ENCODE measurements at regions not wholly inside any gene's neighbourhood (a gene's known extent, or its start where the extent isn't known, plus 50 kb on each side); places are given as distances from the start of the nearest gene placed in this dataset.

GRCh38 chr3:134094491-134094890, 64.8 kb upstream of the SLCO2A1 start:
- ChIA-PET POLR2A (no interaction called here), CTCF (no interaction called here), SMC1A (ENCODE audit: uncharacterized antibody, unreplicated experiment) (no interaction called here), RAD21 (ENCODE audit: unreplicated experiment) (no interaction called here)
- Histone ChIP-seq H3K27me3 (replicated peaks in 1 of 2; ENCODE audit: control insufficient read depth in 2 of 2, insufficient read depth in 2 of 2, low read length in 1 of 2) (no peaks in the 10 kb centered on the region), H2AFZ (ENCODE audit: control insufficient read depth, low read depth, low read length) (no peak overlapping the region), H3K9me3 (replicated peaks; ENCODE audit: control insufficient read depth, insufficient read depth, low read length) (no peaks in the 10 kb centered on the region), H4K20me1 (ENCODE audit: control insufficient read depth, insufficient read depth) (no peaks in the 10 kb centered on the region), H3K9ac (ENCODE audit: control insufficient read depth, insufficient read depth, low read length) (no peak overlapping the region), H3K27ac (ENCODE audit: control insufficient read depth, insufficient read depth) (no peak overlapping the region), H3K4me2 (ENCODE audit: control insufficient read depth, insufficient read depth) (no peak overlapping the region), H3K4me1 (ENCODE audit: control insufficient read depth, insufficient read depth, low read length) (no peaks in the 10 kb centered on the region), H3K36me3 (ENCODE audit: control insufficient read depth in 2 of 2, insufficient read depth in 2 of 2, low read length in 1 of 2) (no peaks in the 10 kb centered on the region), H3K4me3 (no peak overlapping the region), H3K79me2 (ENCODE audit: control insufficient read depth, insufficient read depth, low read length) (no peaks in the 10 kb centered on the region)
- no peak for DNase-seq (ENCODE audit: low read depth, low spot score)
- WGBS (ENCODE audit: insufficient coverage, insufficient replicate concordance, low lambda C conversion rate, missing lambda C conversion rate): 25% methylated on average over 3 of the region's 3 CpGs
- in situ Hi-C loops (cut with MboI): no loop called here
- FAIRE-seq: no peak
- no peak for TF ChIP-seq MXI1 (IDR thresholded peaks at IDR 0.05; ENCODE audit: low read depth, low read length)
- no peak for TF ChIP-seq TCF7 (IDR thresholded peaks at IDR 0.05; ENCODE audit: borderline replicate concordance)
- no TSS peak for BruUV-seq (replicated peaks)
- ATAC-seq: no peak
- intact Hi-C loops (cut with micrococcal nuclease; ENCODE audit: unreplicated experiment): no loop called here

- no TSS peak for BruUV-seq (replicated peaks)
- intact Hi-C loops (cut with micrococcal nuclease; ENCODE audit: unreplicated experiment): no loop called here
- DNase-seq (ENCODE audit: low read depth, low spot score) (no peak), ATAC-seq (no peak), FAIRE-seq (no peak)
- Histone ChIP-seq H4K20me1 (ENCODE audit: control insufficient read depth, insufficient read depth) (no peaks in the 10 kb centered on the region), H3K4me1 (ENCODE audit: control insufficient read depth, insufficient read depth, low read length) (no peaks in the 10 kb centered on the region), H3K9me3 (replicated peaks; ENCODE audit: control insufficient read depth, insufficient read depth, low read length) (no peaks in the 10 kb centered on the region), H3K4me3 (no peak overlapping the region), H3K27me3 (replicated peaks in 1 of 2; ENCODE audit: control insufficient read depth in 2 of 2, insufficient read depth in 2 of 2, low read length in 1 of 2) (no peaks in the 10 kb centered on the region), H3K79me2 (ENCODE audit: control insufficient read depth, insufficient read depth, low read length) (no peaks in the 10 kb centered on the region), H3K27ac (ENCODE audit: control insufficient read depth, insufficient read depth) (no peak overlapping the region), H2AFZ (ENCODE audit: control insufficient read depth, low read depth, low read length) (no peak overlapping the region), H3K4me2 (ENCODE audit: control insufficient read depth, insufficient read depth) (no peak overlapping the region), H3K36me3 (ENCODE audit: control insufficient read depth in 2 of 2, insufficient read depth in 2 of 2, low read length in 1 of 2) (no peaks in the 10 kb centered on the region), H3K9ac (ENCODE audit: control insufficient read depth, insufficient read depth, low read length) (no peak overlapping the region)
- ChIA-PET RAD21 (ENCODE audit: unreplicated experiment) (no interaction called here), CTCF (no interaction called here), POLR2A (no interaction called here), SMC1A (ENCODE audit: uncharacterized antibody, unreplicated experiment) (no interaction called here)
- in situ Hi-C loops (cut with MboI): no loop called here
- WGBS (ENCODE audit: insufficient coverage, insufficient replicate concordance, low lambda C conversion rate, missing lambda C conversion rate): 69% methylated on average over 2 of the region's 2 CpGs
- no peak for TF ChIP-seq GATAD2B (conservative IDR thresholded peaks at IDR 0.05; ENCODE audit: low read depth)
- no peak for TF ChIP-seq NR2F1 (conservative IDR thresholded peaks at IDR 0.05)
- TF ChIP-seq JUND (IDR thresholded peaks at IDR 0.05; ENCODE audit: low read depth, low read length): no peak
- TF ChIP-seq SMARCA5 (IDR thresholded peaks at IDR 0.05): no peak
- no peak for TF ChIP-seq STAT1 (conservative IDR thresholded peaks at IDR 0.05)
- TF ChIP-seq SUZ12 (IDR thresholded peaks at IDR 0.05; ENCODE audit: unreplicated experiment): no peak
- no peak for TF ChIP-seq CREB1 (IDR thresholded peaks at IDR 0.05; ENCODE audit: low read depth)
- TF ChIP-seq, protein P1, sequence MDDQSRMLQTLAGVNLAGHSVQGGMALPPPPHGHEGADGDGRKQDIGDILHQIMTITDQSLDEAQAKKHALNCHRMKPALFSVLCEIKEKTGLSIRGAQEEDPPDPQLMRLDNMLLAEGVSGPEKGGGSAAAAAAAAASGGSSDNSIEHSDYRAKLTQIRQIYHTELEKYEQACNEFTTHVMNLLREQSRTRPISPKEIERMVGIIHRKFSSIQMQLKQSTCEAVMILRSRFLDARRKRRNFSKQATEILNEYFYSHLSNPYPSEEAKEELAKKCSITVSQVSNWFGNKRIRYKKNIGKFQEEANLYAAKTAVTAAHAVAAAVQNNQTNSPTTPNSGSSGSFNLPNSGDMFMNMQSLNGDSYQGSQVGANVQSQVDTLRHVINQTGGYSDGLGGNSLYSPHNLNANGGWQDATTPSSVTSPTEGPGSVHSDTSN (IDR thresholded peaks at IDR 0.05; ENCODE audit: insufficient replicate concordance, low read depth, low read length): no peak
- TF ChIP-seq, protein P2, sequence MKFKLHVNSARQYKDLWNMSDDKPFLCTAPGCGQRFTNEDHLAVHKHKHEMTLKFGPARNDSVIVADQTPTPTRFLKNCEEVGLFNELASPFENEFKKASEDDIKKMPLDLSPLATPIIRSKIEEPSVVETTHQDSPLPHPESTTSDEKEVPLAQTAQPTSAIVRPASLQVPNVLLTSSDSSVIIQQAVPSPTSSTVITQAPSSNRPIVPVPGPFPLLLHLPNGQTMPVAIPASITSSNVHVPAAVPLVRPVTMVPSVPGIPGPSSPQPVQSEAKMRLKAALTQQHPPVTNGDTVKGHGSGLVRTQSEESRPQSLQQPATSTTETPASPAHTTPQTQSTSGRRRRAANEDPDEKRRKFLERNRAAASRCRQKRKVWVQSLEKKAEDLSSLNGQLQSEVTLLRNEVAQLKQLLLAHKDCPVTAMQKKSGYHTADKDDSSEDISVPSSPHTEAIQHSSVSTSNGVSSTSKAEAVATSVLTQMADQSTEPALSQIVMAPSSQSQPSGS (IDR thresholded peaks at IDR 0.05; ENCODE audit: low read length): no peak
- TF ChIP-seq ZBTB40 (IDR thresholded peaks at IDR 0.05; ENCODE audit: borderline replicate concordance): no peak
- TF ChIP-seq SMAD1 (IDR thresholded peaks at IDR 0.05; ENCODE audit: low read depth, partially characterized antibody): no peak
Observed at GRCh38 chr3:134093956-134094355, 64.2 kb upstream of the SLCO2A1 start.
